NCI-H1092 treated with DMSO at 0.1 percent for 48 hours (cell line): ENCODE measurements at regions not wholly inside any gene's neighbourhood (a gene's known extent, or its start where the extent isn't known, plus 50 kb on each side); places are given as distances from the start of the nearest gene placed in this dataset.
A peak's percentile ranks its signal among the peaks of the same experiment; 100 is the strongest.
"Not testable (repeated sequence)": the region's sequence is repeated elsewhere in the genome, so short reads cannot be mapped to it uniquely, and the experiment has no call there.

Experiments used
- DNase-seq: peaks from one replicate; lab custom pipeline; 2025; lab: John Stamatoyannopoulos, UW

DNA sequence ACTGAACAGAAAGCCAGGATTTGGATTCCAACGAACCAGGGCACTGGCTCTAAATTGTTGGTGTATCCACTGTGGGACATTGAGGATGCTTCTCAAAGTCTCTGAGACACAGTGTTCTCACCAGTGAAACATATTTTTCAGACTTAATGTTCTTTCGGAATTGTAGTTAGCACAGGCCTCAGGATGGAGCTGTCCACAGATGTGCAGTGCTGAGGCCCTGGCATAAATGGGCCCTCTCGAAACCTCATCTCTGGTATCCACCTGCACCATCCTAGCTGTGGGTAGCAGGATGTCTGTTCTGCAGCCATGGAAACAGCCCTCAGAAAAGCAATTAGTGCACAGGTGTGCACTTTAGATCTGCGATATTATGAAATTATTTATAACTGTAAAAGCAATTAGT lies 656.8 kb downstream of the TBC1D22A start:
- no peak for DNase-seq

GRCh38 chr22:47417699-47418098 lies 655.2 kb downstream of the TBC1D22A start:
- DNase-seq = no peak

GRCh38 chr22:47411006-47411405 lies 648.6 kb downstream of the TBC1D22A start:
- DNase-seq = no peak

- no peak for DNase-seq
Observed at GRCh38 chr22:47409539-47410275, 647.3 kb downstream of the TBC1D22A start.

DNA sequence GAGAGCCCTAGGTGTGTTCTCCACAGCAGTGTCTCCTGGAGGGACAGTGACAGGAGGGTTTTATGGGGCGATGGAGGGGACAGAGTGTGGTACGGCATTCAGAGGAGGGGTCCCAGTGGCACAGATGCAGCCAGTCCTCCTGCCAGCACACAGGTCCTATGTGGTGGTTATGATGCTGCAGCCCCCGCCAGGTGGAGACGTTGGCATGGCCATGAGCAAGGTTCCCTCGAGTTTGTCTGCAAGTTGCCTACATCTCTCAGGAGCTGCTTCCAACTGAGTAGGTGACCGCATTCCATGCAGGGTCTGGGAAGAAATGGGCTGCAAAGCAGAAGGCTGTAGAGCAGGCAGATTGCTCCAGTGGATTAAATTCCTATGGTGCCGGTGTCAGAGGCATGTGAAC lies 646.0 kb downstream of the TBC1D22A start:
- no peak for DNase-seq

- no peak for DNase-seq
Observed at GRCh38 chr22:47407461-47408025, 645.1 kb downstream of the TBC1D22A start.

- DNase-seq = no peak
Observed at GRCh38 chr22:47406896-47407295, 644.4 kb downstream of the TBC1D22A start.

DNA sequence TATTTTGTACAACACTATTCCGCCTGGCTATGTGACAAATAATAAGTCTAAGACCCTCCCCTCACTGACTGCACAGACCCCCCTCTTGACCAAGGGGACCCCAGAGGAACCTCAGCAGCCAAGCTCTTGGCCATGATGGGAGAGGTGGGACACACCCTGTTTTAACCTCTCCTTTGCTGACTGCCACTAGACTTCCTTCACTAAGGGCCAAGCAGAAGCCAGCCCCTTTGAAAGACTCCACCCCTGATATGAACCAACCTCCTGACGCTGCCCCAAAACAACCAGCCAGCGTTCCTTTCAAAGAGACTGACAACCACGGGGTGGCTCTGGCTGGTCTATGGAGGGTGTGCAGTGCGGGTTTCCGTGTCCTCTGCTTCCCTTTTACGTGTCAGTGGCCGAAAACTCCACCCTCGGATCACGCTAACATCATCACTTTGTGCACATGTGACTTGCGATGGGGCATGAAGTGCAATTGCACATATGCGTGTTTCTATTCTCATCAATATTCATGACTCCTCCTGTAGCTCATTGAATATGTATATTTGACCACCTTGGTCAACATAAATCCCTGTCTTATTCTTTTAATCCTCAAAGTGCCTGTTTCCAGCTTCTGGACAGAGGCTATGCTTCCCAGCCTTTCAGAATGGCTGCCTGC lies 643.9 kb downstream of the TBC1D22A start:
- DNase-seq = no peak

DNA sequence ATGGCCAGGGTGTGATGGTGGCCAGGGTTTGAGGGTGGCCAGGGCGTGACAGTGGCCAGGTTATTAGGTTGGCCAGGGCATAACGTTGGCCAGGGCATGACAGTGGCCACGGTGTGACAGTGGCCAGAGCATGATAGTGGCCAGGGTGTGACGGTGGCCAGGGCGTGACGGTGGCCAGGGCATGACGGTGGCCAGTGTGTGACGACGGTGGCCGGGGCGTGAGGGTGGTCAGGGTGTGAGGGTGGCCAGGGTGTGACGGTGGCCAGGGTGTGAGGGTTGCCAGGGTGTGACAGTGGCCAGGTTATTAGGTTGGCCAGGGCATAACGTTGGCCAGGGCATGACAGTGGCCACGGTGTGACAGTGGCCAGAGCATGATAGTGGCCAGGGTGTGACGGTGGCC lies 642.8 kb downstream of the TBC1D22A start:
- not testable (repeated sequence) for DNase-seq

- DNase-seq = no peak
Observed at GRCh38 chr22:47402876-47403525, 640.6 kb downstream of the TBC1D22A start.

GRCh38 chr22:47401976-47402770 lies 639.7 kb downstream of the TBC1D22A start:
- no peak for DNase-seq

DNA sequence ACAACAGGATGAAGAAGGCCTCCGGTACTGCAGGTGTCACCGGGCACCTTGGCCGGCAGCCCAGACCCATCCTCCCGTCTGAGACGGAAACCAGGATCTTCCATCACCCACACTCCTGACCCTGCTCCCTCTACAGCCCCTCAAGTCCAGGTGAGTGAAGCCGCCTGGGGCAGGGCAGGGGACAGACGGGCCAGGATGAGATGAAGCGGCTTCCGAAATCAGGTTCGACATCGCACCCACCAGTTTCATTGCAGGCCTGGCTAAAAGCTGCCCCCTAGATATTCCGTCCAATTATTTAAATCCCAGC lies 639.1 kb downstream of the TBC1D22A start:
- no peak for DNase-seq

- DNase-seq = no peak
Observed at GRCh38 chr22:47400701-47401591, 638.5 kb downstream of the TBC1D22A start.

- not testable (repeated sequence) for DNase-seq
Observed at GRCh38 chr22:47400131-47400530, 637.7 kb downstream of the TBC1D22A start.

GRCh38 chr22:47398921-47399790 lies 636.7 kb downstream of the TBC1D22A start:
- DNase-seq = no peak

- DNase-seq = no peak
Observed at GRCh38 chr22:47398491-47398890, 636.0 kb downstream of the TBC1D22A start.

- DNase-seq = no peak
Observed at GRCh38 chr22:47397673-47398072, 635.2 kb downstream of the TBC1D22A start.

GRCh38 chr22:47396515-47396914 lies 634.1 kb downstream of the TBC1D22A start:
- no peak for DNase-seq

DNA sequence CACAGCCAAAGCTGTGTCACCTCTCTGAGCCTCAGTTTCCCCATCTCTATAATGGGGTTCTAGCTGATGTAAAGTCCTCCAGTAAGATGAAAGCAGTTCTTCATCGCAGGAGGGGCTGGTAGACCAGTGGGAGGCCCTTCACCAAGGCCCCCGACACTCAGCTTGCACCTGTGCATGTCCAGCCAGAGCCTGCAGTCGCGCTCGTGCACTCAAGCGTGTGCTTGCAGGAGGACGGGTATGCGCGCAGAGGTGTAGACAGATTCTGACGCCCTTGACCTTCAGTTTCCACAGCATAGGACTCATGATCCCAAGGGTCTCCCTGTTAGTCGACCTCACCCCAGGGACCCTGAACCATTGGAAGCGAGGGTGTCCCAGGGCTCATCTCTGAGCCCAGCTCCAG lies 633.7 kb downstream of the TBC1D22A start:
- no peak for DNase-seq

DNA sequence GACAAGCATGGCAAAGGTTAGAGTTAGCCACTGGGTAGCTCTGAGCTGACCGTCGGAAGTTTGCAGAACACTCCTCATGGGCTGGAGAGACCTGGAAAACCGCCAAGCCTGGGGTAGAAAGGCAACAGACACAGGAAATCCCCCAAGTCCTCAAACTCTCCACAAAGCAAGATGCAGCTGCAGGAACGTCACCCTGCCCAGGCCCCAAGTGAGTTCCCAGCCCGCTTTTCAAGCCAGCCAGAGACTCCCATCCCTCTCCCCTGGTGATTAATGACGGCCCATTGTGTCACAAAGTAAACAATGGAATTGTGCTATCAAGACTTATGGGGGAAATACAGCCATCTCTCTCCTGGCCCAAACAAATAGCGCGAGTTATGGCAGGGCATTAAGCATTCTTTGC lies 633.0 kb downstream of the TBC1D22A start:
- peak; percentile 52 for DNase-seq
